ENCODE measurements at regions not wholly inside any gene's neighbourhood (a gene's known extent, or its start where the extent isn't known, plus 50 kb on each side); places are given as distances from the start of the nearest gene placed in this dataset.
"Not testable (repeated sequence)": the region's sequence is repeated elsewhere in the genome, so short reads cannot be mapped to it uniquely, and the experiment has no call there.

DNA sequence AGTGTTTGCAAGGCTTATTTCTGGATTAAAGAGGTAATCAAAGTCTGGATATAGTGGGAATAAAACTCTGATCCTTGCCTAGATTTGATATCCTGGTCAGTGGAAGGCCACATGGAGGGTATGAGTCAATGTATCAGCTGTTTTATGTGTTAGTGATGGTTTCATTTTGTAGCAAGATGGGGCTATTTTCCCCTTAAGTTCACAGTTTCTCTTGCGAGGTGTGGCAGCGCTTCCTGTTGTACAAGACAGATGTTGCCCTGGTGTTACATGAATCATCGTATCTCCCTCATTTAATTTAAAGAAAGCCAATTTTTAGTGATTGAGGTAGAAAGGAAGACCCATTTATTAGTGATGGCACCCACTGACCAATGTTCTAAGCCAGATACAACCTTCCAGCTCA lies 220.2 kb downstream of the DUSP10 start:
- Histone ChIP-seq H3K36me3 (no peaks in the 10 kb centered on the region), H3K27me3 (no peaks in the 10 kb centered on the region), H3K9me3 (no peaks in the 10 kb centered on the region), H3K4me3 (replicated peaks in 1 of 3) (no peak overlapping the region), H3K27ac (no peak overlapping the region), H3K4me1 (no peaks in the 10 kb centered on the region)
- no peak for TF ChIP-seq POLR2A (IDR thresholded peaks at IDR 0.05)
- TF ChIP-seq, protein P1, sequence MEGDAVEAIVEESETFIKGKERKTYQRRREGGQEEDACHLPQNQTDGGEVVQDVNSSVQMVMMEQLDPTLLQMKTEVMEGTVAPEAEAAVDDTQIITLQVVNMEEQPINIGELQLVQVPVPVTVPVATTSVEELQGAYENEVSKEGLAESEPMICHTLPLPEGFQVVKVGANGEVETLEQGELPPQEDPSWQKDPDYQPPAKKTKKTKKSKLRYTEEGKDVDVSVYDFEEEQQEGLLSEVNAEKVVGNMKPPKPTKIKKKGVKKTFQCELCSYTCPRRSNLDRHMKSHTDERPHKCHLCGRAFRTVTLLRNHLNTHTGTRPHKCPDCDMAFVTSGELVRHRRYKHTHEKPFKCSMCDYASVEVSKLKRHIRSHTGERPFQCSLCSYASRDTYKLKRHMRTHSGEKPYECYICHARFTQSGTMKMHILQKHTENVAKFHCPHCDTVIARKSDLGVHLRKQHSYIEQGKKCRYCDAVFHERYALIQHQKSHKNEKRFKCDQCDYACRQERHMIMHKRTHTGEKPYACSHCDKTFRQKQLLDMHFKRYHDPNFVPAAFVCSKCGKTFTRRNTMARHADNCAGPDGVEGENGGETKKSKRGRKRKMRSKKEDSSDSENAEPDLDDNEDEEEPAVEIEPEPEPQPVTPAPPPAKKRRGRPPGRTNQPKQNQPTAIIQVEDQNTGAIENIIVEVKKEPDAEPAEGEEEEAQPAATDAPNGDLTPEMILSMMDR (IDR thresholded peaks at IDR 0.05) = no peak
- intact Hi-C loops (cut with DNase I) = no loop called here
- WGBS, 2 donors = 96 to 100% methylated on average over 3 of the region's 3 CpGs
- DNase-seq = no peak

DNA sequence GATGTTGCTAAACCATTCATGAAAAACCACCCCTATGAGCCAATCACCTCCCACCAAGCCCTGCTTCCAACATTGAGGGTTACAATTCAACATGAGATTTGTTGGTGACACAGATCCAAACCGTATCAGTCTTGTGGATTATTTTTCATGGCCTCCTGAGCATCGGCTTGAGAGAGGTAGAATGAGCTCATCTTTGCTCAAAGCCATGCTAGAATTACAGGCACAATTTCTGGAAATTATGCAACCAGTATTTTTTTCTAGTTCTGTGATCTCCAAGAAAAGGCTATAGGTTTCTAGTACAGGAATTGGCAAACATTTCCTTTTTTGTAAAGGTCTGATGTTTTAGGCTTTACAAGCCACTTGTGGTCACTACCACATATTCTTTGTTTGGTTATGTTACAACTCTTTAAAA lies 219.4 kb downstream of the DUSP10 start:
- intact Hi-C loops (cut with DNase I) = no loop called here
- no peak overlapping the region for H3K4me3 ChIP-seq (replicated peaks in 1 of 3)

DNA sequence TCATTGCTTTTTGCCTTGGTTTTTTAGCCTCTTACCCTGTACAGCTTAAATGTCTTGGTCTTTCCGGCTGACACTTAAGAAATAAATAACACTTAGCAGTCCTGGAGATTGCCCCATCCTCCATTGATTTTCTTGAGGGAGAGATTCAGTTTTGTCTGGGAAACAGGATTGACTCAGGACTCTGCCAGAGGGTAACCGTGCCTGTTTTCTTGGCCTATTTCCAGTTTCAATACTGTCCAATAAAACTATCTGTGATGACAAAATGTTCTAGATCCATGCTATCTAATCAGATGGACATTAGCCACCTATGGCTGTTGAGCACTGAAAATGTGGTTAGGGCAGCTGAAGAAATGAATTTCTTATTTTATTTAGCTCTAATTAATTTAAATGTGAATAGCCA lies 216.1 kb downstream of the DUSP10 start:
- no peak for DNase-seq
- H3K4me3 ChIP-seq (replicated peaks in 1 of 3) = no peak overlapping the region
- intact Hi-C loops (cut with DNase I) = no loop called here
- H3K27me3 ChIP-seq = no peaks in the 10 kb centered on the region
- no peak for TF ChIP-seq POLR2A (IDR thresholded peaks at IDR 0.05)
- TF ChIP-seq, protein P1 (IDR thresholded peaks at IDR 0.05) = no peak
- H3K27ac ChIP-seq = no peak overlapping the region
- H3K9me3 ChIP-seq = no peaks in the 10 kb centered on the region
- WGBS, 2 donors = 59 to 65% methylated on average over 2 of the region's 2 CpGs
- peaks cover 0 to 13% of the 10 kb centered on the region in 2 donors for H3K4me1 ChIP-seq
- no peaks in the 10 kb centered on the region for H3K36me3 ChIP-seq

More for the DNA sequence above, 219.4 kb downstream of the DUSP10 start:
- Histone ChIP-seq H3K36me3 (no peaks in the 10 kb centered on the region), H3K27me3 (no peaks in the 10 kb centered on the region), H3K9me3 (no peaks in the 10 kb centered on the region), H3K4me1 (peaks cover 0 to 5% of the 10 kb centered on the region in 2 donors), H3K27ac (no peak overlapping the region)
- DNase-seq = no peak
- no peak for TF ChIP-seq POLR2A (IDR thresholded peaks at IDR 0.05)
- TF ChIP-seq, protein P1 (IDR thresholded peaks at IDR 0.05) = no peak
- 90 to 93% methylated on average over 2 of the region's 2 CpGs for WGBS, 2 donors

DNA sequence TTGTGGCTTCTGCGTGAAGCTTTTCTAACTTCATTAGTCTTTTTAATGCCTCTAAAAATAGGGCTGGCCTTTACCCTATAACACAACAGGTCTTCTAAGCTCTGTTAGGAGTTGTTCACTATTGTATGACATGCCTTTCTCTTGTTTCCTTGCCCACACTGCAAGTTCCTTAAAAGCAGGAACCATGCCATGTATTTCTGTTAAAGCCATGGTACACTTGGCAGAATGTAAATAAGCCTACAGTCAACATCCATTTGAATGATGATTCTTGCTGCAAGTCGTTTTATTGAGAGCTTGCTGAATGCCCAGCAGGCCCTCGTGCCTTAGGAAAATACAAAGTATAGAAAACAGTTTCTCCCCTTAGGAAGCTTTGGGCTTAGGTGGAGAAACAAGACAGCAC lies 214.6 kb downstream of the DUSP10 start:
- Histone ChIP-seq H3K4me1 (peaks cover 0 to 13% of the 10 kb centered on the region in 2 donors), H3K27me3 (no peaks in the 10 kb centered on the region), H3K4me3 (replicated peaks in 1 of 3) (no peak overlapping the region), H3K36me3 (no peaks in the 10 kb centered on the region), H3K27ac (no peak overlapping the region), H3K9me3 (no peaks in the 10 kb centered on the region)
- TF ChIP-seq, protein P1 (IDR thresholded peaks at IDR 0.05) = no peak
- TF ChIP-seq POLR2A (IDR thresholded peaks at IDR 0.05) = no peak
- intact Hi-C loops (cut with DNase I) = no loop called here
- 63 to 78% methylated on average over 3 of the region's 3 CpGs for WGBS, 2 donors
- no peak for DNase-seq

DNA sequence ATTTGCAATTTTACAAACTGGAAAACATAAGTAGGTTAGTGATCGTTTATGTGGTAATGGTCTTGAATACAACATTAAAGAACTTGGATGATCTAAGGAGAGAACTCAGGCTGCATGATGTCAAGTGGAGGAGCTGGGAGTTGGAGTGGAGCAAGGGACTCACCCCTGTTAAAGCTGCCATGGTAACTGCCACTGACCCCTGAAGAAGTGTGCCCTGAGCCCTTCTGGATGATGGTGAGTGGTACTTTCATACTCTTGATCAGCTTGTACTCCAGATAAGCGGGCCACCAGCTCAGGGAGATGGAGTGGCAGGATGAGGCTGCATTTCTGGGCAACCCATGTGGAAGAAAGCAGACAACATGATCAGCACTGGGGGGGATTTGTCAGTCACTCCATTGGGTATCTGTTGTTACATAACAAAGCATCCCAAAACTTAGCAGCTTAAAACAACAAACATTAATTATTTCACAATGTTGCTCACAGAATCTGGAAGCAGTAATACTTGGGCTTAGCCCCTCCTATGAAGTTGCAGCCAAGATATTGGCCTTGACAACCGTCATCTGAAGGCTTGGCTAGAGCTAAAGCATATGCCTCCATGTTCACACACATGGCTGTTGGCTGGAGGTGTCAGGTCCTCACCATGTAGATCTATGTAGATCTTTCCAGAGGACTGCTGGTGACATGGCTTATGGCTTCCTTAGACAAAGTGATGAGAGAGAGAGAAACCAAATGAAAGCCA lies 213.8 kb downstream of the DUSP10 start:
- no peak overlapping the region for H3K27ac ChIP-seq
- WGBS, 2 donors = 43 to 54% methylated on average over 3 of the region's 3 CpGs

DNA sequence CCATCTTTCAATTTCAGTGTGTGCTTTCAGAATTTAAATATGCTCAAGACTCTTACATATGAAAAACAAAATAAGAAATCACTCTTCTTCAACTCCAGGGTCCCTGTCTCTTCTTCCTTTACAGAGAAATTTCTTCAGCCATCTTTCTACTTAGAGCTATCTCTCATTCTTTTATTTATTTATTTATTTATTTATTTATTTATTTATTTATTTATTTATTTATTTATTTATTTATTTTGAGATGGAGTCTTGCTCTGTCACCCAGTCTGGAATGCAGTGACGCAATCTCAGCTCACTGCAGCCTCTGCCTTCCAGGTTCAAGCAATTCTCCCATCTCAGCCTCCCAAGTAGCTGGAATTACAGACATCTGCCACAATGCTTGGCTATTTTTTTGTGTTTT lies 211.7 kb downstream of the DUSP10 start:
- intact Hi-C loops (cut with DNase I); DNase-seq; H3K4me3 ChIP-seq (replicated peaks in 1 of 3); H3K36me3 ChIP-seq; H3K9me3 ChIP-seq; H3K27ac ChIP-seq; H3K27me3 ChIP-seq: not testable (repeated sequence)
- H3K4me1 ChIP-seq = peaks cover 0 to 13% of the 10 kb centered on the region in 2 donors
- WGBS, 2 donors = 91 to 96% methylated on average over 1 of the region's 1 CpG

More for the DNA sequence above, 213.8 kb downstream of the DUSP10 start:
- TF ChIP-seq, protein P1 (IDR thresholded peaks at IDR 0.05) = no peak
- no peak for TF ChIP-seq POLR2A (IDR thresholded peaks at IDR 0.05)
- Histone ChIP-seq H3K4me1 (peaks cover 0 to 13% of the 10 kb centered on the region in 2 donors), H3K9me3 (no peaks in the 10 kb centered on the region), H3K4me3 (replicated peaks in 1 of 3) (no peak overlapping the region), H3K27me3 (no peaks in the 10 kb centered on the region), H3K36me3 (no peaks in the 10 kb centered on the region)
- peak; percentile 64 to 83 for DNase-seq
- intact Hi-C loops (cut with DNase I) = no loop called here

Data from thyroid gland (tissue), 4 donors.